BLaER1 (cell line): ENCODE measurements at regions not wholly inside any gene's neighbourhood (a gene's known extent, or its start where the extent isn't known, plus 50 kb on each side); places are given as distances from the start of the nearest gene placed in this dataset.

ENCODE experiments used
- H3K27ac ChIP-seq: shearing (Covaris generic); formaldehyde crosslinking; 2 replicates; pipeline ENCODE4 v1.8.1; 2022
- H3K27me3 ChIP-seq: shearing (Covaris generic); formaldehyde crosslinking; 2 replicates; pipeline ENCODE4 v1.8.1; 2022
- H3K36me3 ChIP-seq: shearing (Covaris generic); formaldehyde crosslinking; 2 replicates; pipeline ENCODE4 v1.8.1; 2022
- H3K4me1 ChIP-seq: shearing (Covaris generic); formaldehyde crosslinking; 2 replicates; pipeline ENCODE4 v1.8.1; 2022
- H3K4me2 ChIP-seq: shearing (Covaris generic); formaldehyde crosslinking; 2 replicates; pipeline ENCODE4 v1.8.1; 2022
- H3K4me3 ChIP-seq: shearing (Covaris generic); formaldehyde crosslinking; 2 replicates; pipeline ENCODE4 v1.8.1; 2022
- H3K9ac ChIP-seq: shearing (Covaris generic); formaldehyde crosslinking; 2 replicates; pipeline ENCODE4 v1.8.1; 2022
- H3K9me3 ChIP-seq: shearing (Covaris generic); formaldehyde crosslinking; 2 replicates; pipeline ENCODE4 v1.8.1; 2022
- H4K20me1 ChIP-seq: shearing (Covaris generic); formaldehyde crosslinking; 2 replicates; pipeline ENCODE4 v1.8.1; 2022
- Cebpa-rat ChIP-seq: shearing (Covaris generic); IDR thresholded peaks from 2 replicates; pipeline ENCODE4 v1.8.1; 2022

GRCh38 chr3:79885407-79885806 is 117.6 kb upstream of the ROBO1 start:
- Histone ChIP-seq H3K27me3 (no peaks in the 10 kb centered on the region), H3K36me3 (no peaks in the 10 kb centered on the region), H4K20me1 (no peaks in the 10 kb centered on the region), H3K4me1 (no peaks in the 10 kb centered on the region), H3K4me3 (no peak overlapping the region), H3K9me3 (no peaks in the 10 kb centered on the region), H3K4me2 (no peak overlapping the region), H3K27ac (no peak overlapping the region), H3K9ac (no peak overlapping the region)
- TF ChIP-seq Cebpa-rat, result no peak

DNA sequence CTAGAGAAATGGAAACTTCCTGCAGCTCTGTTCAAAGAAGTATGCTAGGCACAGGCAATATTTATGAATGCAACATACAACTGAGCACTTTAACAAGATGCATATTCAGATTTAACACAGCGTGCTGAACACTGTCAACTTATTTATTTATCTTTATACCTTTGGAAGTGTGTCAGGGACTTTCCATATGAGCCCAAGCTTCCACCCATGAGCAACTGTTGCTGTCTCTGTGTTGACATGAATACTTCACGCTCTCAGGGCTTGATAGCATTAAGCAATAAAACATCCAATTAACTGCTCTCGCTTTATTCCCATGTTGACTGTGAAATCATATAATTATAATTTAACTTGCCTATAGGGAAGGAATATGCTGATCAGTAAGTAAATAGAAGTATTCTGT is 116.6 kb upstream of the ROBO1 start:
- Histone ChIP-seq H3K9ac (no peak overlapping the region), H3K4me2 (no peak overlapping the region), H3K36me3 (no peaks in the 10 kb centered on the region), H3K27ac (no peak overlapping the region), H3K4me1 (no peaks in the 10 kb centered on the region), H4K20me1 (no peaks in the 10 kb centered on the region), H3K9me3 (no peaks in the 10 kb centered on the region), H3K4me3 (no peak overlapping the region), H3K27me3 (no peaks in the 10 kb centered on the region)
- TF ChIP-seq Cebpa-rat, result no peak

GRCh38 chr3:79881431-79881830 is 113.6 kb upstream of the ROBO1 start:
- H3K4me2 ChIP-seq, result no peak overlapping the region
- H3K27me3 ChIP-seq, result no peaks in the 10 kb centered on the region
- H4K20me1 ChIP-seq, result no peaks in the 10 kb centered on the region
- no peak overlapping the region for H3K27ac ChIP-seq
- no peaks in the 10 kb centered on the region for H3K36me3 ChIP-seq
- H3K4me1 ChIP-seq, result no peaks in the 10 kb centered on the region
- no peak for TF ChIP-seq Cebpa-rat
- no peak overlapping the region for H3K9ac ChIP-seq
- peaks cover 9% of the 10 kb centered on the region for H3K9me3 ChIP-seq
- H3K4me3 ChIP-seq, result no peak overlapping the region

GRCh38 chr3:79878708-79879107 is 110.9 kb upstream of the ROBO1 start:
- H3K9ac ChIP-seq, result no peak overlapping the region
- no peak for TF ChIP-seq Cebpa-rat
- H4K20me1 ChIP-seq, result no peaks in the 10 kb centered on the region
- H3K36me3 ChIP-seq, result no peaks in the 10 kb centered on the region
- peaks cover 9% of the 10 kb centered on the region for H3K9me3 ChIP-seq
- no peak overlapping the region for H3K4me2 ChIP-seq
- no peaks in the 10 kb centered on the region for H3K27me3 ChIP-seq
- no peak overlapping the region for H3K4me3 ChIP-seq
- no peaks in the 10 kb centered on the region for H3K4me1 ChIP-seq
- H3K27ac ChIP-seq, result no peak overlapping the region

- no peaks in the 10 kb centered on the region for H3K36me3 ChIP-seq
- no peaks in the 10 kb centered on the region for H3K27me3 ChIP-seq
- no peak overlapping the region for H3K9ac ChIP-seq
- TF ChIP-seq Cebpa-rat, result no peak
- H3K9me3 ChIP-seq, result peaks cover 9% of the 10 kb centered on the region
- no peaks in the 10 kb centered on the region for H4K20me1 ChIP-seq
- H3K4me2 ChIP-seq, result no peak overlapping the region
- no peaks in the 10 kb centered on the region for H3K4me1 ChIP-seq
- H3K27ac ChIP-seq, result no peak overlapping the region
- no peak overlapping the region for H3K4me3 ChIP-seq
These were observed 106.8 kb upstream of the ROBO1 start for GRCh38 chr3:79874646-79875045.

DNA sequence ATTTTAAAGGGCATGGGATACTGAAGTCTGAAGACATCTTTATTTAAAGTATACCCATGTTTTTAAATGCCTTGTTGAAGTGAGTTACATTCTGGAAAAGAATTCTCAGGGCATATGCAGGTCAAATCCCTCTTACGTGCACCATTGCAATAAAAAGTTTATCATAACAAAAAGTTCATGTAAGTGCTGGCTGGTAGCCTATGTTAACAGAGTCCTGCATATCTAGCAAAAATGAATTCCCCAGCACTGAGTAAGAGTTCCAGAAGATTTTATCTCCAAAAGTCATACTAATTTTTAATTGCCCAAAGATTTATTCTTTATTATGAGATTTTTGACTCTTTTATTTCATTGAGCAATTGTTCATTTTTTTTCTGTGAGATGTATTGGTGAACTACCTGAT is 104.7 kb upstream of the ROBO1 start:
- H3K9me3 ChIP-seq, result no peaks in the 10 kb centered on the region
- no peak overlapping the region for H3K9ac ChIP-seq
- no peak for TF ChIP-seq Cebpa-rat
- H3K36me3 ChIP-seq, result no peaks in the 10 kb centered on the region
- no peaks in the 10 kb centered on the region for H4K20me1 ChIP-seq
- H3K27ac ChIP-seq, result no peak overlapping the region
- H3K4me3 ChIP-seq, result no peak overlapping the region
- H3K27me3 ChIP-seq, result no peaks in the 10 kb centered on the region
- no peaks in the 10 kb centered on the region for H3K4me1 ChIP-seq
- H3K4me2 ChIP-seq, result no peak overlapping the region

DNA sequence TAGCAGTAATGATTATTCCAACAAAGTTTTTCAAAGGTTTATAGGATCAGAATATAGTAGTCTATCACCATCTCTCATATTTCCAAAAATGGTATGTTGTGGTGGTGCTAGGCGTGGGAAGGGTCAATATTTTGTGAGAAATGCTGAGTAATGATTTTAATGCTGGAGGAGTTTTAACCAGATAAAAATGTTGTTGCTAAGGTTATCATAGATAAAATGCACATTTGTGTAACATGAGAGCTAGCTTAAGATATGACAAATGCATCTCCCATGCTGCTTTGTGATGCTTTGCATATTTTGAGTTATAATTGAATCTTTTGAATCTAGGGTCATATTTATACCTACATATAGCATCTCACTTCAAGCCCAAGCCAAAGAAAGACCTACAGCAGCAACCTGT is 103.9 kb upstream of the ROBO1 start:
- Histone ChIP-seq H4K20me1 (no peaks in the 10 kb centered on the region), H3K9me3 (no peaks in the 10 kb centered on the region), H3K27ac (no peak overlapping the region), H3K27me3 (no peaks in the 10 kb centered on the region), H3K9ac (no peak overlapping the region), H3K4me1 (no peaks in the 10 kb centered on the region), H3K4me2 (no peak overlapping the region), H3K36me3 (no peaks in the 10 kb centered on the region), H3K4me3 (no peak overlapping the region)
- TF ChIP-seq Cebpa-rat, result no peak

DNA sequence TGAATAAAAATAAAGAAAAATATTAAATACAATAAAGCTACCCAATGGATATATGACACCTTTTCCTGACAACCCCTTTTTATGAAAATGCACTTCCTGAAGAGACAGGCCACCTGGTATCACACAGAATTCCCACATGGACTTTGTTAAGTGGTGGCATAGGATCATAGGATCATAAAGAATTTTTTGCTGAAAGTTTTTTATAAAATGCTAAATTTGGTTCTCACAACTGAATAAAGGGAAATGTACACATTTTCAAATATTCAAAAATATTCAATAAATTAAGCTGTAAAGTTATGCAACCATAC is 102.5 kb upstream of the ROBO1 start:
- Histone ChIP-seq H3K9me3 (no peaks in the 10 kb centered on the region), H3K36me3 (no peaks in the 10 kb centered on the region), H3K4me3 (no peak overlapping the region), H3K9ac (no peak overlapping the region), H3K4me1 (no peaks in the 10 kb centered on the region), H3K4me2 (no peak overlapping the region), H4K20me1 (no peaks in the 10 kb centered on the region), H3K27me3 (no peaks in the 10 kb centered on the region), H3K27ac (no peak overlapping the region)
- TF ChIP-seq Cebpa-rat, result no peak

- Histone ChIP-seq H3K9ac (no peak overlapping the region), H3K36me3 (no peaks in the 10 kb centered on the region), H3K4me3 (no peak overlapping the region), H3K4me2 (no peak overlapping the region), H3K4me1 (no peaks in the 10 kb centered on the region), H3K27me3 (no peaks in the 10 kb centered on the region), H4K20me1 (no peaks in the 10 kb centered on the region), H3K9me3 (no peaks in the 10 kb centered on the region), H3K27ac (no peak overlapping the region)
- no peak for TF ChIP-seq Cebpa-rat
These were observed 101.9 kb upstream of the ROBO1 start for GRCh38 chr3:79869461-79870312.

DNA sequence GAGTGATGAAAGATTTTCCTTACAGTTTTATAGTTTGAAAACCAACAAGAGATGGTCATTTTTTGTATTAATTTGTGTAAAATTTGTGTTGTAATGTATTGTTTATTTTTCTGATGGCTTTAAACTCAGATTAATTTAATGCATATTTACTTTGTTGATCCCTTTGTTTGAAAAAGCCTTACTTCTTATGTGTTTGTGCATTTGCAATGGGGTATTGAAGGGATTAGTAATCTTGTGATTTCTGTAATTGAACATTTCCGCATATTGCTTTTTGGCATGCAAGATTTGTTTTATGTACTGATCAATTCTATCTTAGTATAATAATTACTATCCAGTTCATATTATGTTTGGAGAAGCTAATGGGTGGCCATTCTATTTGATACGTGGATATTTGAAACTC is 98.4 kb upstream of the ROBO1 start:
- no peaks in the 10 kb centered on the region for H3K9me3 ChIP-seq
- no peaks in the 10 kb centered on the region for H3K27me3 ChIP-seq
- no peaks in the 10 kb centered on the region for H3K4me1 ChIP-seq
- no peak for TF ChIP-seq Cebpa-rat
- H4K20me1 ChIP-seq, result no peaks in the 10 kb centered on the region
- no peak overlapping the region for H3K4me2 ChIP-seq
- no peak overlapping the region for H3K9ac ChIP-seq
- H3K27ac ChIP-seq, result no peak overlapping the region
- no peaks in the 10 kb centered on the region for H3K36me3 ChIP-seq
- no peak overlapping the region for H3K4me3 ChIP-seq

GRCh38 chr3:79864077-79864476 is 96.3 kb upstream of the ROBO1 start:
- Histone ChIP-seq H3K27me3 (no peaks in the 10 kb centered on the region), H3K36me3 (no peaks in the 10 kb centered on the region), H3K9me3 (no peaks in the 10 kb centered on the region)

More at GRCh38 chr3:79864077-79864476, 96.3 kb upstream of the ROBO1 start:
- no peaks in the 10 kb centered on the region for H3K4me1 ChIP-seq
- no peak overlapping the region for H3K4me3 ChIP-seq
- no peaks in the 10 kb centered on the region for H4K20me1 ChIP-seq
- no peak overlapping the region for H3K27ac ChIP-seq
- no peak for TF ChIP-seq Cebpa-rat
- H3K4me2 ChIP-seq, result no peak overlapping the region
- H3K9ac ChIP-seq, result no peak overlapping the region
